ENCODE measurements at regions not wholly inside any gene's neighbourhood (a gene's known extent, or its start where the extent isn't known, plus 50 kb on each side); places are given as distances from the start of the nearest gene placed in this dataset.

- Histone ChIP-seq H3K27me3 (ENCODE audit: control insufficient read depth, insufficient read depth, low read length) (no peaks in the 10 kb centered on the region), H3K27ac (ENCODE audit: low read length) (no peak overlapping the region), H3K4me3 (ENCODE audit: low read length) (no peak overlapping the region), H3K36me3 (ENCODE audit: control insufficient read depth, insufficient read depth, low read length) (no peaks in the 10 kb centered on the region), H3K4me1 (ENCODE audit: control insufficient read depth, insufficient read depth, low read length) (no peaks in the 10 kb centered on the region), H3K9me3 (ENCODE audit: control insufficient read depth, insufficient read depth, low read length) (no peaks in the 10 kb centered on the region)
- no peaks in the 10 kb centered on the region for H3K4me1 Mint-ChIP-seq
- TF ChIP-seq CTCF (IDR thresholded peaks at IDR 0.05) = no peak
- no peak overlapping the region for H3K27ac Mint-ChIP-seq
- 74% methylated on average over 4 of the region's 4 CpGs for whole genome bisulfite sequencing (ENCODE audit: insufficient coverage)
- no peaks in the 10 kb centered on the region for H3K36me3 Mint-ChIP-seq
- no peaks in the 10 kb centered on the region for H3K27me3 Mint-ChIP-seq (ENCODE audit: low read depth in 2 of 2)
- ATAC-seq = no peak
- H3K9me3 Mint-ChIP-seq = no peaks in the 10 kb centered on the region
- H3K4me3 Mint-ChIP-seq = no peak overlapping the region
- no peak for DNase-seq
- intact Hi-C loops (cut with micrococcal nuclease) = no loop called here
Observed at GRCh38 chr12:127896661-127897060, 370.3 kb upstream of the TMEM132C start.

- TF ChIP-seq CTCF (IDR thresholded peaks at IDR 0.05) = no peak
- no peak for ATAC-seq
- no peaks in the 10 kb centered on the region for H3K9me3 Mint-ChIP-seq
- Histone ChIP-seq H3K27ac (ENCODE audit: low read length) (no peak overlapping the region), H3K36me3 (ENCODE audit: control insufficient read depth, insufficient read depth, low read length) (no peaks in the 10 kb centered on the region), H3K27me3 (ENCODE audit: control insufficient read depth, insufficient read depth, low read length) (no peaks in the 10 kb centered on the region), H3K9me3 (ENCODE audit: control insufficient read depth, insufficient read depth, low read length) (no peaks in the 10 kb centered on the region), H3K4me1 (ENCODE audit: control insufficient read depth, insufficient read depth, low read length) (no peaks in the 10 kb centered on the region), H3K4me3 (ENCODE audit: low read length) (no peak overlapping the region)
- no peaks in the 10 kb centered on the region for H3K36me3 Mint-ChIP-seq
- no peak for DNase-seq
- no peak overlapping the region for H3K4me3 Mint-ChIP-seq
- WGBS (ENCODE audit: insufficient coverage) = 95% methylated on average over 14 of the region's 14 CpGs
- no peak overlapping the region for H3K27ac Mint-ChIP-seq
- H3K4me1 Mint-ChIP-seq = no peaks in the 10 kb centered on the region
- intact Hi-C loops (cut with micrococcal nuclease) = no loop called here
- H3K27me3 Mint-ChIP-seq (ENCODE audit: low read depth in 2 of 2) = no peaks in the 10 kb centered on the region
Observed at GRCh38 chr12:127898616-127899015, 368.4 kb upstream of the TMEM132C start.

DNA sequence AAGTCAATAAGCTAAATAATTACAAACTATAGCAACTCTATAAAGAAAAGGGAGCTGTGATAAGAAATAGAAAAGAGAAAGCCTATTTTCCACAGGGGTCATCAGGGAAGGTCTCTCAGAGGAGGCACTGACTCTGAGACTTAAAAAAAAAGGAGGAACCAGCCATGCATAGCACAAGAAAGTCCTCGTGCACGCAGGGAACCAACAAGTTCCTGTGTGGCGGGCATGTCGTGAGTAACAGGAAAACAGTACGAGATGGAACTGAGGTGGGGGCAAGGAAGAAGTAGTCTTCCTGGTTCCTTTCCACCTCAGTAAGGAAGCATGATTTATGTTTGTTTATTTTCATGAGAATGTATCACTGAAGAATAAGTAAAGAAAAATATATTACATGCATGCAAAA, 367.0 kb upstream of the TMEM132C start:
- H3K27ac ChIP-seq (ENCODE audit: low read length) = no peak overlapping the region
- Mint-ChIP-seq H3K36me3 (no peaks in the 10 kb centered on the region), H3K27me3 (ENCODE audit: low read depth in 2 of 2) (no peaks in the 10 kb centered on the region), H3K27ac (no peak overlapping the region), H3K9me3 (peaks cover 5 to 6% of the 10 kb centered on the region in 2 donors), H3K4me1 (no peaks in the 10 kb centered on the region), H3K4me3 (no peak overlapping the region)
- H3K4me3 ChIP-seq (ENCODE audit: low read length) = no peak overlapping the region
- no peak for TF ChIP-seq CTCF (IDR thresholded peaks at IDR 0.05)
- no peaks in the 10 kb centered on the region for H3K27me3 ChIP-seq (ENCODE audit: control insufficient read depth, insufficient read depth, low read length)
- WGBS (ENCODE audit: insufficient coverage) = 5% methylated on average over 5 of the region's 5 CpGs
- H3K36me3 ChIP-seq (ENCODE audit: control insufficient read depth, insufficient read depth, low read length) = no peaks in the 10 kb centered on the region
- intact Hi-C loops (cut with micrococcal nuclease) = no loop called here
- no peak for DNase-seq
- H3K9me3 ChIP-seq (ENCODE audit: control insufficient read depth, insufficient read depth, low read length) = no peaks in the 10 kb centered on the region
- no peaks in the 10 kb centered on the region for H3K4me1 ChIP-seq (ENCODE audit: control insufficient read depth, insufficient read depth, low read length)
- no peak for ATAC-seq

DNA sequence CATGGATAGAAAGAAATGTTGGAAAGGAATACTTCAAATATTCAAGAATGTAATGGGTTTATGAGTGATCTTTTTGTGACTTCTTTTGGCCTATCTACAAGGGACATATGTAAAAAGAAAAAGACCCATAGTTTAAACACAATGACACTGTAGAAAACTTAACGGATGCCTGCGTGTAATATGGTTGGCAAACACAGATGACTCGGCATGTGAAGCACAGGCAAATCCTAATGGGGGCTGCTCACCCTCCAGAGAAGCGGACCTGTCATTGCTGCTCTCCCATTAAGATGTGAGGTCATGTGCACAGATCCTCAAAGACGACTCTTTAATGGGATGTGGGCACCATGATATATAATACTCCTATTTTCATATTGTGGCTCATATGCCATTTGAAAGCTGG, 366.6 kb upstream of the TMEM132C start:
- Mint-ChIP-seq H3K4me3 (no peak overlapping the region), H3K4me1 (no peaks in the 10 kb centered on the region), H3K9me3 (peaks cover 5 to 8% of the 10 kb centered on the region in 2 donors), H3K27ac (no peak overlapping the region), H3K36me3 (no peaks in the 10 kb centered on the region), H3K27me3 (ENCODE audit: low read depth in 2 of 2) (no peaks in the 10 kb centered on the region)
- DNase-seq (no peak), ATAC-seq (no peak)
- Histone ChIP-seq H3K4me3 (ENCODE audit: low read length) (no peak overlapping the region), H3K9me3 (ENCODE audit: control insufficient read depth, insufficient read depth, low read length) (no peaks in the 10 kb centered on the region), H3K4me1 (ENCODE audit: control insufficient read depth, insufficient read depth, low read length) (no peaks in the 10 kb centered on the region), H3K27ac (ENCODE audit: low read length) (no peak overlapping the region), H3K27me3 (ENCODE audit: control insufficient read depth, insufficient read depth, low read length) (no peaks in the 10 kb centered on the region), H3K36me3 (ENCODE audit: control insufficient read depth, insufficient read depth, low read length) (no peaks in the 10 kb centered on the region)
- no peak for TF ChIP-seq CTCF (IDR thresholded peaks at IDR 0.05)
- WGBS (ENCODE audit: insufficient coverage) = 32% methylated on average over 5 of the region's 5 CpGs
- intact Hi-C loops (cut with micrococcal nuclease) = no loop called here

Measured in natural killer cell (primary cell).